Activated naive CD4-positive, alpha-beta T cell treated with anti-CD3 and anti-CD28 coated beads for 36 hours (primary cell): ENCODE measurements at regions not wholly inside any gene's neighbourhood (a gene's known extent, or its start where the extent isn't known, plus 50 kb on each side); places are given as distances from the start of the nearest gene placed in this dataset.

Experiments
- microRNA-seq: library from miRNA; unstranded; fragments of <30 nt; microRNA quantifications from one replicate; pipeline ENCODE4 v1.2.0, GENCODE V29; 2022; ENCODE audit warnings: borderline microRNAs expressed, borderline replicate concordance

Small RNA genes in the stretch of these regions (microRNA-seq; reads per million reads assigned to microRNA genes)
- gene MIR5100: 19.8 reads per million, percentile 34 among the genes with 10 or more reads in this experiment
